H1 (cell line): ENCODE measurements at regions not wholly inside any gene's neighbourhood (a gene's known extent, or its start where the extent isn't known, plus 50 kb on each side); places are given as distances from the start of the nearest gene placed in this dataset.

ENCODE experiments used
- CREB1 ChIP-seq: IDR thresholded peaks from 2 replicates; pipeline ENCODE4 v1.6.1; 2012; ENCODE audit warnings: inconsistent platforms
- CTCF ChIP-seq, 3 experiments: IDR thresholded peaks; 1 replicate in 2 of 3; 2 replicates in 1 of 3; pipeline versions ENCODE4 v1.5.1 to v1.6.1; 2011; ENCODE audit warnings: low read length in 3 of 3, mild to moderate bottlenecking in 3 of 3, inconsistent platforms in 2 of 3, low read depth in 1 of 3, moderate library complexity in 1 of 3; ENCODE audit not compliant: insufficient read depth in 1 of 3; ENCODE audit errors: control extremely low read depth in 1 of 3
- EGR1 ChIP-seq: IDR thresholded peaks from 2 replicates; pipeline ENCODE4 v1.6.1; 2011; ENCODE audit warnings: low read depth, low read length, borderline replicate concordance
- EZH2 ChIP-seq: fragments of 200-600 bp; sonication (generic); IDR thresholded peaks from 2 replicates; pipeline ENCODE4 v1.7.1; 2012; ENCODE audit warnings: low read depth, mild to moderate bottlenecking, moderate library complexity, low read length, inconsistent platforms; ENCODE audit not compliant: severe bottlenecking
- HDAC2 ChIP-seq, 2 experiments: fragments of 300-600 bp in 1 of 2; sonication (generic) in 1 of 2; IDR thresholded peaks; 2 replicates each; pipeline ENCODE4 v1.6.1; 2011 to 2012; ENCODE audit warnings: low read depth in 2 of 2, low read length in 2 of 2, mild to moderate bottlenecking in 2 of 2, moderate library complexity in 2 of 2, borderline replicate concordance in 1 of 2, inconsistent platforms in 1 of 2
- MAX ChIP-seq: IDR thresholded peaks from 2 replicates; pipeline ENCODE4 v1.6.1; 2012; ENCODE audit warnings: inconsistent platforms
- POLR2A ChIP-seq, 2 experiments: IDR thresholded peaks; 1 replicate in 1 of 2; 2 replicates in 1 of 2; pipeline ENCODE4 v1.6.1; 2011; ENCODE audit warnings: low read depth in 2 of 2, low read length in 2 of 2, mild to moderate bottlenecking in 2 of 2; ENCODE audit errors: control extremely low read depth in 1 of 2
- POLR2AphosphoS5 ChIP-seq: IDR thresholded peaks from 2 replicates; pipeline ENCODE4 v1.6.1; 2011; ENCODE audit warnings: low read depth, low read length
- SP1 ChIP-seq: IDR thresholded peaks from 2 replicates; pipeline ENCODE4 v1.6.1; 2011; ENCODE audit warnings: low read depth, low read length
- TBP ChIP-seq: IDR thresholded peaks from 2 replicates; pipeline ENCODE4 v1.6.1; 2011; ENCODE audit warnings: low read depth, low read length, improper control_type of control experiment
- TEAD4 ChIP-seq: IDR thresholded peaks from 2 replicates; pipeline ENCODE4 v1.6.1; 2012; ENCODE audit warnings: low read depth, low read length, inconsistent platforms, mixed read lengths

- no peak for TF ChIP-seq CTCF (IDR thresholded peaks at IDR 0.05; ENCODE audit: control extremely low read depth in 1 of 3, insufficient read depth in 1 of 3, low read depth in 1 of 3, low read length in 3 of 3)
- no peak for TF ChIP-seq SP1
- no peak for TF ChIP-seq EGR1
- no peak for TF ChIP-seq TEAD4
- TF ChIP-seq HDAC2 (IDR thresholded peaks at IDR 0.05; ENCODE audit: borderline replicate concordance in 1 of 2, low read depth in 2 of 2, low read length in 2 of 2): no peak
- no peak; a peak in 1 of 3 replicates for TF ChIP-seq POLR2A (IDR thresholded peaks at IDR 0.05; ENCODE audit: control extremely low read depth in 1 of 2, low read depth in 2 of 2, low read length in 2 of 2)
- no peak for TF ChIP-seq EZH2
- no peak for TF ChIP-seq CREB1
- TF ChIP-seq POLR2AphosphoS5: no peak
- TF ChIP-seq MAX: no peak
- TF ChIP-seq TBP: no peak
Measured at GRCh38 chr3:161598639-161599038, 102.0 kb downstream of the OTOL1 start.
